Glomerular endothelial cell (primary cell): ENCODE measurements at regions not wholly inside any gene's neighbourhood (a gene's known extent, or its start where the extent isn't known, plus 50 kb on each side); places are given as distances from the start of the nearest gene placed in this dataset.

Experiments used
- DNase-seq: peaks from one replicate; pipeline ENCODE4 v3.0.0-alpha.2; 2011; ENCODE audit warnings: low read depth, low spot score; ENCODE audit errors: extremely low read depth

DNA sequence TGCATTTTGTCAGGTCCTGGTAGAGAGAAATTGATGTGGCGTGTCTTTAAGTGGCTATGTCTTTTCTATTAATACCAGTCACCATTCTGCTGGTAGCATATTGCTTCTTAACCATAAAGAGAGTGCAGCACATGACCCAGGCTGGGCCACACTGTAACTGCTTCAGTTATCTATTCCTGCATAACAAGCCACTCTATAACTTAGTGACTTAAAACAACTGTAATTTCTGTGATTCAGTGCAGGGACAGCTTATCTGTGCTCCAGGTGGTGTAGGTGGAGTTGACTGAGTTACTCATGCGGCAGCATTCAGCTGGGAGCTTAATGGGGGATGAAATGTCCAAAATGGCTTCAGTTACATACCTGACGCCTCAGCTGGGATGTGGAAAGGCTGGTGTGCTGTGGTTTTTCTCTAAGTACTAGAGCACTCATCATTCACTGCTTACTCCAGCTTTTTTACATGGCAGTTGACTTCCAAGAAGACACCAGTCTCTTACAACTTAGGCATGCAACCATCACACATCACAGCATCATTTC, 742.4 kb downstream of the SATB2 start:
- no peak for DNase-seq

DNA sequence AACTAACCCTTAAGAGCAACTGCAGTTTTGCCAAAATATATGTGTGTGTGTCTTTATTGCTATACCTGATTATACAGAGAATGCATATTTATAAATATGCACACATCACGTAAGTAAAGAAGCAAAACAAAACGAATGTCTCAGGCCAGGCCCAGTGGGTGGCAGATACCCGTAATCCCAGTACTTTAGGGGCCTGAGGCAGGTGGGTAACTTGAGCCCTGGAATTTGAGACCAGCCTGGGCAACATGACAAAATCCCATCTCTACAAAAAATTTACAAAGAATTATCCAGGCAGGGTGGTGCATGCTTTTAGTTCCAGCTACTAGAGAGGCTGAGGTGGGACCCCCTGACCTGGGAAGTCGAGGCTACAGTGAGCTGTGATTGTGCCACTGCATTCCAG, 745.3 kb downstream of the SATB2 start:
- no peak for DNase-seq

DNA sequence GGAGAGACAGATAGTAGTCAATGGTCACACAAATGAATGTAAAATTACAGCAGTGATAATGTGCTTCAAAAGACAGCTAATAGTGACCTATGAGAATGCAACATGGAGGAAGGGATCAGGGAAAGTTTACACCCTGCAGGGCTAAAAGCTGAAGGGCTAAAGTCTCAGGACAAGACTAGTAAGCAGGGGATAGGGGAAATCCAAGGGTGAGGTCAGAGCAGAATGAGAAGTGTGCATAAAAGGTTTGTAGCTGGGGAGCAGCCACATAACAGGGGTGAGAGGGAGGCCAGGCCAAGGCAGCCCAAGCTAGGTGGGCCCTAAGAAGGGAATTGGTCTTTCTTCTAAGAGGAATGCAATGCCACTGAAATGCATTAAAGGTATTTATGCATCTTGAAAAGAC, 746.3 kb downstream of the SATB2 start:
- DNase-seq, result no peak

DNA sequence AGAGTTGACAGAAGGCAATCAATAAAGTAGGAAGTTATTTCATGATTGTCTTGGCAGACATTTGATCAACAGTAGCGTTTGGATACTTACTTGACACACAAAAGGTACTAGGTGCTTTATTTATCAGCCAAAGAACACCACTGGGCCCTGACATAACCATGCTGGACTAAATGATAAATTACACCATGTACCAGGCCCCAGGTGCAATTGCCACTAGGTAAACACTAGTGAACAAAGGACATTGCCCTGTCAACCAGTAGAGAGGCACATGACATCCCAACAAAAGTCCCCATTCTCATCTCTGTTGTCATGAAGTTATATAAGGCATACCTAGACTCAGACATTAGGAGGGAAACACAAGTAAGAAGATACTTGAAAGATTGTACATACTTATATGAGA, 747.2 kb downstream of the SATB2 start:
- no peak for DNase-seq

DNA sequence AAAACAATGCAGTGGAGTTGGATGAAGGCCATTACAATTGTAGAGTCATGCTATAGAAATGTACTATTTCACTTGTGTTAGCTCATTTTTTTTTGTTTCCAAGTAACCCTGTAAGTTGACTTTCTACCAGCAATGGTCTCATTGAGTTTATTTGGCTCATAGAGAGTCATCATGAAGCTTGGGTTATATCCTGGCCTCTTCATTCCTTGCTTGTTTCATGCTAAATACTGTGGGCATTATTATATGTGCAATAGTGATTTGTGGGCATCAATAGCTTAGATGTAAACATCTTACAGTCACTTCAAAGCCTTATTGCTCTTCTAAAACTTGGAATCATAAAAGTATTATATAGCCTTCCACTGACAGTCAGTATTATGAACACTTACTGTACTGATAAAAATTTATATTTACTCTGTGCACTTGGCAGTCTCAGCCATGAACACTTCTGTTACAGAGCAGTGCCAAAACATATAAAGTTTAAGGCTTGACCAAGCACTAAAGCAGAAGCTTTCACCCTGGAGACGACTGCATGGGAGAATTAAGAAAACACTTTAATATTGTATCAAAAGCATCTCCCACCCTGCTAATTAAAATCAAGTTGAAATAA, 751.2 kb downstream of the SATB2 start:
- no peak for DNase-seq

DNA sequence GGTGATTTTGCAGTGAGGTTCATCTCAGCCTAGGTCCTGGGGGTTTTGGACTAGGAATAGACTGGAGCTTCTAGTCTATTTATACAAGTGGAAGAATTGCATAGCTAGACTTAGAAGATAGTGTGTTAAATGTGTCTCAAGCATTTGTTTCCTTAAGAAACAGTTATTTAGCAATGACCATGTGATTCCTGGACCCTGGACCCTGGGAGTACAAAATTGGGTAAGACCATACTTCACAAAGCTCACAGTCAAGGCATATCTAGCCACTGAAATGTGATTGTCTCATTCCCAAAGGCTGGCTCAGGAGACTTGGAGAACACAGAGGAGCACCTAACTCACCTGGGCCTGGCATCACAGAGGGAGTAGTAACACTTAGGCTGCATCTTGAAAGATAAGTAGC, 754.5 kb downstream of the SATB2 start:
- no peak for DNase-seq

DNA sequence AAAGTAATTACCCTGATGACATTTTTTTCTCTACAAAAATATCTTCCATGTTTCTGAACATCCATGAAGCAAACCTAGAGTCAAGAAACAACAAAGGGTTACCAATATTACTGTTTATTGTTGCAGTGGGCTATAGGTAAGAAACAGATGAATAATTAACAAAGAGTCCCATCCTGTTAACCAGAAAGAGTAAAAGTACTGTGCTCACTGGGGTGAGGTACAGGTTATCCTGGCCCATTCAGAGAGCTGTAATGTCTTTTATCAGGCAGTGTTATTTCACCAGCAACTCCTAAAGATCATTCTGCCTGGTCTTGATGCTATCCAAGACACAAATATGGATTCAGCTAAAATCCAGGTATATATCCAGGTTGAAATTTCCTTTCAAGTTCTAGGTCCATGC, 754.9 kb downstream of the SATB2 start:
- DNase-seq, result no peak

DNA sequence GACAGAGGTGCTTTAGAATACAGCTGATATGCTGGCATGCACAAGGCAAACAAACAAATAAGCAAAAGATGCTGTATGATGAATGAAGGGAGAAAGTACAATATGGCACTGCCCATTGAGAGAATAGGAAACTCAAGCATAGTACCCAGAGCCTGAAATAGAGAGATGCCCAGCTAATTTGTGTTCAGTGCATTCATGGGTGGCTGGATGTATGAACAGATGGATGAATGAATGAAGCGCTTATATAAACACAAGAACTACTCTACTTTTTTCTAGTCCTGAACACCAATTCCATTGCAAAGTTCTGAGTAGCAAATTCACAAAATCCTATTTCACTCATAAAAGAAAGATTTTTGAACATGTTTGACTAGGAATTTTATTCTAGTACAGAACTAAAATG, 756.3 kb downstream of the SATB2 start:
- no peak for DNase-seq

DNA sequence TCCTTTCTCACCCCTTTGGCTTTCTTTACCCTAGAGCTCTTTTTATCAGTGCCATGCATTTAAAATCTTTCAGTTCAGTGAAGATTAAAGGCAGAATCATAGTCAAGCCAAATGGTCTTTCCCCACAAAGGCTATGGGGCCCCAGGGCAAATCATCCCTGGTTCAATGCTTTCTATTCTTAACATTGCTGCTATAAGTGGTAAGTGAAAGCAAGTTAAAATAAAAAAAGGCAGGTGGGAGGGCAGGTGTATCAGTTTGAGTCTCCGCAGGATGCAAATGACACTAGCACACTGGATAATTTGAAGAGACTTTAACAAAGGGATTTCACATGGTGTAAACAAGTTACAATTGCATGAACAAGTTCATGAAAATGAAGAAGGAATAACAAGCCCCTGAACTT, 757.4 kb downstream of the SATB2 start:
- no peak for DNase-seq

DNA sequence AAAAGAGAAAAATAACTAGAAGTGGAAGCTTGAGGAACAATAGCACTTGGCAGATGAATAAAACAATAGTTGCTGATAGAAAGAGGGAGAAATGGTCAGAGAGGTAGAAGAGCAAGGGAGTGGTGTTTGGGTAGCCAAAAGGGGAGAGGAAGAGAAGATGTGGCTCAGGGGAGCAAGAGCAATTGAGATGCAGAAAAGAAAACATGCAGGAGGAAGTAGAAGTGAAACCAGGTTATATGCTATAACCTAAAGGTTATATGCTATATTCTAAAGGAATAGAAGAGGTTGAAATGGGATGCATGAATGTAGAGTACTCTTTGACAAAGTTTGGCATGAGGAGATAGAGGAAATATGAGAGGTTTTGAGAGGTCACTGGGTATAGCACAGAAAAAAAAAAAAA, 759.5 kb downstream of the SATB2 start:
- no peak for DNase-seq

DNA sequence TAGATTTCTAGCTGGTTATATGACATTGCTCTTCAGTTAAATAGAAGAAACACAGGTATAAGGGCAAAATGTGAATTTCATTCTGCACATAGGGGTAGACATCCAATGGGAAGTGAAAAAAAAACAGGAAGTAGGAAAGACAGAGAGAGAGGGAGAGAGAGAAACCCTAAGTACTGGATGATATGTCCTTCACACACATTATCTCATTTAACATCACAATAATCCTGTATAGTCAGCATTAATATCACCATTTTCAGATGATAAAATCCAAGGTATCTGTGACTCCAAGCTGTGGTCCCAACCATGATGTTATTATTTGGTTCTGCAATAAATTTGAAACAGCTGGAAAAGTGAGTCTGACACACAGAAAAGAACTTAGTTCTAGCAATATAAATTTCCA, 759.9 kb downstream of the SATB2 start:
- no peak for DNase-seq

DNA sequence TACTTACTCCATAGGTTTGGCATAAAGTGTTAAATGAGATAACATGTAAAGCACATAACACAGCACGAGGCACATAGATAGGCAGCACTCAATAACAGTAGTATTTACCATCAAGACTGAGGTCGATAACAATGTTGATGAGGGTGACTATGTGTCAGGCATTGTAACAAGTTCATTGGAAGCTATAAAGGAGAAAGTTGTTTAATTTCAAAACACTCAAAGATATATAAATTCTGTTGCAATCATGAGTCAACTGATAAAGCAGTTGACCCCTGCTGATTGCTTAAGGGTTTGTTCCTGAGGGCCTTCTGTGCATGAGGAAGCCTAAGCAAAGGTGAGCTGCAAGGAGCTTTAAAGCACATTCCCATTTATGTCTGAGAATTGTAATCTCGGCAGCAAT, 760.5 kb downstream of the SATB2 start:
- no peak for DNase-seq

DNA sequence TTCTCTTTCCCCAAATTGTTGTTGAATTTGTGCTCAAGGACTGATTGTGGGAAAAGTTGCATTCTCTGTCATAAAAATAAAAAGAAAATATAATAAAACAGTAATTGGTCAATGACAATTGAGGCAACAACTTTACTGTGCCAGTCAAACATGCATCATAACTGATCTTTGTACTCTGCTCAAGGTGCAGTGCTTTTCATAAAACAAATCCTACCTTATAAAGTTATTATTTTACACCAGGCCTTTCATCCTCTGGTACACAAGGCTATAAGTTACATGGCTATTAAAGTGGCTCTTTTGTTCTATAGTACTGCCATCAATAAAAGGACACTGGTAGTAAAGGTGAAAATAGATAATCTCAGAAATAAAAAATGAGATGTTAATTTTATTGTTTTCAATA, 761.9 kb downstream of the SATB2 start:
- no peak for DNase-seq

DNA sequence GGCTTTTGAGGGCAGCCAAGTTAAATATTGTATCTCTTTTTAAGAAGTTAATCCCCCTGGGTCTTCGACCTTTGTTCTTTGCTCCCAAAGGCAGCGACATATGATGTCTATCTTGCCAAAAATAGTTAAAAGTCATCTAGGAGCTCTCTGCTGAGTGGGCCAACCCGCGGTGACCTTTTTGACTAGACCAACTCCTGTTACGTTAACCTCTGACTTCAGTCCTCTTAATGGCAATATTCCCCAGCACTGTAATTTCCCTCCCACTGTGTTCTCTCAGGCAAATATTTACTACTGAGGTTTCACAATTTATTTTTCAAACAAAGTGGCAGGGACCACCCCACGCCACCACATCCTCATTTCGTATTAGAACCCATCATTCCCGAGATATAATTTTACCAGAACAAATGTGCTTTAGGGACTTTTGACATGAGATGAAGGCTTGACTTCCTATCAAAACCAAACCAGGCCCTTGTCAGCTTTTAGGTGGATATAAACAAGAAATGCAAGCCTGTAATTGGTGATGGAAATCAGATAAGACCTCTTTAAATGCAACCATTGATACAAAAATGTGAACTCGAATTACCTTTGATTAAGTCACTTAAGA, 764.7 kb downstream of the SATB2 start:
- DNase-seq, result no peak

DNA sequence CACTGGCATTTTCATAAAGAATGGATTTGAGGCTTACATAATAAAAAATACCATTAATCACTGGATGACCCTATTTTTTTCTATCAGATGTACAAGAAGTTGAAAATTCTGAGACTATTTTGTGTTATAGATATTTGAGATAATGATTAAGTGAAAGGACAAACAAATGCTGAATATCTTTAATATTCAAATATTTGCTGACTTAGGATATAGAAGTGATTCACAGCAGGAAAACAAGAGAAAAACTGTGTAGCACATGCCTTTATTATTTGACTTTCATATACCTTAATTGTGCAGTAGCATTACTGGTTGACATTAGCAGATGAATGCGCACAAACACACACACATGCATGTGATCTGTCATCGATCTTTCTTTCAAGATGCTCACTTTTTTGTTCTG, 766.5 kb downstream of the SATB2 start:
- DNase-seq, result no peak

DNA sequence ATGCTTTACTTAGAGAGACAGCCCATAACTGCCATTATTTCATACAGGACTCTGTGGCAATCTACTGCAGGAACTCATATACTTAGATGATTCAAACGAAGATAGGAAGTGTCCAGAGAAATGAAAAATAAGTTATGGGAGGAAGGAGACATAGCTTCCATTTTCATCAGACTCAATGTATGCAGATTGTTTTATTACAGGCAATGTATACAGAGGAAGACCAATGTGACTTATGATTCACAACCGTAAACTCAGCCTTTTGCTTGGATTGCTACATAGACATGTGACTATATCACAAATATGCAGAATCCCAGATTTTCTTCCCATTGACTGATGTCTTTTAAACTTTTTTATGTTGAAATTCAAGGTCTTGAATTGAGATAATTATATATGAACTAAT, 793.4 kb downstream of the SATB2 start:
- no peak for DNase-seq

DNA sequence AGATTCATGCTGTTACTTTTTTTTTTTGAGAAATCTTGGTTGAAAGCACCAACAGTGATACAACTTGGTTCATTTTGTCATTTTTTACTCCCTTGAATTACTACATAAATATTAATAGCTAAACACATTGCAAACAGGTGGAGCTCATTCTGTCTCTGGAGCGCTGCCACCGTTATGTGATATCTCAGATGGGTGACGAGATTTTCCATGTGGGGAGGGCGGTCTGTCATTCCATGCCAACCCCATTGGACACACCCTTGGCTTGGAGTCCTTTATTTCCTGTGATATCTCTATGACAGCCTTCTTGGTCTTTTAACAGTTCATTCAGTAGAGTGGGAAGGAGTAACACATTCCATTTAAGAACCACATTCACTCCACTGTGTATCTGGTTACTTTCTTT, 794.8 kb downstream of the SATB2 start:
- DNase-seq, result no peak

DNA sequence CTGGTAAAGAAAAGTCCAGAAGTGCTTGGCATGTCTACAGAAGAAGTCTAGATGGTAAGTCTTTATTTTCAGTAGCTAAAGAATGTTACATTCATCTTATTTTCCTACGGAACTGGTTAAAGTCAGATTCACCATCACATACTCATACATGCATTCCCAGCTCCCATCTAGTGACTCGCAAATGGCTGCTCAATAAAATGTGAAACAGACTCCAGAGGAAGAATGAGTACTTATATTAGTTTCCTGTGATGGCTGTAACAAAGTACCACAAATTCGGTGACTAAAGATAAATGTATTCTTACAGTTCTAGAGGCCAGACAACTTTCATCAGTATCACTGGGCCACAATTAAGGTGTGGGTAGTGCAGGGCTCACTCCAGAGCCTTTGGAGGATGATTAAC, 797.2 kb downstream of the SATB2 start:
- DNase-seq, result no peak

DNA sequence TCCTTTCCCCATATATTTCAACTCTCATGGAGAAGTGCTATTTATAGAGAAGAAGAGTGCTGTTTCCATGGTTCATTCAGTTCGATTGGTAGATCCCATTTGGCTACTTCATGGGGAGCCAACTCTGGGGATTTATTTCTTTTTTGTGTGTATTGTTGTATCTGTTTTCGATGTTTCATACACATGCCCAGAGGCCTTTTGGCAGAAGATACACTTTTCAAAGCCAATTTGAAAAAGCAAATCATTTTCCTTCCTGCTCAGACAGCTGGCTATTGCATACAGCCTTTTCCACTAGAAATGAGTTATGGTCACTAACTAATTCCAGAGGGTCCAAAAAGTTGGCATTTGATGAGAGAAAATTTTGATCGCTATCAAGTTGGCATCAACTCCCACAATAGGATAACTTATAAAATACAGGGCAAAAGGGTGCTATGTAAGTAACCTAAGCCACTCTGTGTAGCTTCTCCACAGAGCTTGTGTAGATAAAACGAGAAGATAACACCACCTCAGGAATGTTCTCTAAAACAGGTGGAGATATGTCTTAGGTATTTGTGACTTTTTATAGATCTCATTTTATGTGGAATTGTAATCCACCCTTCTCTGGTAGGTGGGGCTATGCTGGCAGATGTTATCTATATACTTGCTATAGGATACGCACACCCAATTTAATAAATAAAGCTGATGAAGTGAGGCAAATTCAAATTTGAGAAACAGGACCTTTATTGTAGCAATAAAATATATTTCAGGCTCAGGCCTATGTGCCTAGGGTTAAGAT, 798.5 kb downstream of the SATB2 start:
- no peak for DNase-seq

DNA sequence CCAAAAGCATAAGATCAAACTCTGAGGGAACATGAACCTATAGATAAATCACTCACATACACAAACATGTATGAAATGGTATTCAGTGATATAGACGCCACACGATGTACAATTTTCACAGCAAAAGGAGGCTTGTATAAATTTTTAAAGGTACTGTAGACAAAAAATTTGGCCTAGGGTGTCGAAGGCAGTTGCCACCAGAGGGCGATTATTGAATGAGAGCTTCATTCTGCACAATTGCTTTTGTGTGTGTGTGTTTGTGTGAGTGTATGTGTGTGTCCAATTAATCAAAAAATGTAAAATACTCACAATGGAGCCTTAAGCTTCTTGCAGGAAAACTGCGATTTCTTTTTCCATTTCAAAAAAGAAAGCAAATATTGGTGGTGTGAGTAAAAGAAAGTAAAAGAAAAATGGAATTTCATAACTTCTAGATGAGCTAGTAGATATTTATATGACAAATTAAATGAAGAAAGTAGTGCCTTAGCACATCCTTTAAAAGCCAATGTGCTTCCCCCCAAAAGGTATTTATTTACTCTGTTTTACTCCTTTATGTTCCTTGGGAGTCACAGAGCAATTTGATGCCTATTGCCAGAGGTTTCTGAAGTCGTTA, 800.1 kb downstream of the SATB2 start:
- no peak for DNase-seq

DNA sequence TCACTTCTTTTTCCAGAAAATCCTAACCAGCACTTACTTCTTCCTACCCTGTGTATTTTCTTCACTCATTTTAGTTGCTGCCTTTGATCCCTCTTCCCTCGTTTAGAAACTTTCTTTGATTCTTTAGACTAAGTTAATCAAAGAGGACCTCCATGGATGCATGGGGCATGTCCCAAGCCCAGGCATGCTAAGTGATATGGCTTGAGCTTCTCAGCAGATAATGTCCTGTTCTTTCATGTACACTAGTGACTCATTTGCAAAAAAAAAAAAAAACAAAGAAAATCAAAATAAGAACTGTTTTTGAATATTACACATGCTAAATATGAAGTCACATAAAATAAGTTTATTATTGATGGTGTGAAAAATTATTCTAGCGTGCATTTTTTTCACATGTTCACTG, 800.9 kb downstream of the SATB2 start:
- no peak for DNase-seq

DNA sequence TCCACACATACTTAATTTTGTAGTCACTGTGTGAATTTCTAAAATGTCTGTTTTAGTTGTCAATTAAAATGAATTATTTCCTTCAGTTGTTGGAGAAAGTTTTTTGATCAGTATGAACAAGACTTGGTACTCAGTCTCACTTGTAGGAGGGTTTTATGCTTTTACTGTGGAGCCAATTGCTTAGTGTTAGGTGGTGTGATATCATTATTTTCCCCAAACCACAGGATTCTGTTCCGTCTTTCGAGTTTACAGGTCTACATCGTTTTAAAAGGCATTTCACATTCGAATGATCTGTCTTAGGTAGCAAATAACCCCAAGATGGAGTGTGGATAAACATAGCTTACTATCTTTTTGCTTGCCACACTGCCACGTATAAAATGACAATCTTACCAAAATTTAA, 803.1 kb downstream of the SATB2 start:
- DNase-seq, result no peak
